IPS-20b (cell line): ENCODE measurements at regions not wholly inside any gene's neighbourhood (a gene's known extent, or its start where the extent isn't known, plus 50 kb on each side); places are given as distances from the start of the nearest gene placed in this dataset.

Experiments
- H3K27ac ChIP-seq: one replicate; pipeline ENCODE4 v1.5.1; 2013; ENCODE audit warnings: low read length
- H3K27me3 ChIP-seq: 2 replicates; pipeline ENCODE4 v1.6.1; 2013; ENCODE audit warnings: mild to moderate bottlenecking, low read length, inconsistent platforms; ENCODE audit not compliant: insufficient read depth
- H3K36me3 ChIP-seq: 2 replicates; pipeline ENCODE4 v1.6.1; 2013; ENCODE audit warnings: low read depth, mild to moderate bottlenecking, inconsistent platforms, low read length, moderate library complexity; ENCODE audit not compliant: insufficient read depth
- H3K4me1 ChIP-seq: 2 replicates; pipeline ENCODE4 v1.6.1; 2013; ENCODE audit warnings: mild to moderate bottlenecking, control low read depth, inconsistent platforms, low read length, moderate library complexity; ENCODE audit not compliant: insufficient read depth
- H3K4me3 ChIP-seq: 2 replicates; pipeline ENCODE4 v1.5.1; 2013; ENCODE audit warnings: mild to moderate bottlenecking, low read length, inconsistent platforms
- H3K9ac ChIP-seq: 2 replicates; pipeline ENCODE4 v1.6.1; 2013; ENCODE audit warnings: low read depth, mild to moderate bottlenecking, inconsistent platforms, low read length, moderate library complexity
- H3K9me3 ChIP-seq: 2 replicates; pipeline ENCODE4 v1.6.1; 2013; ENCODE audit warnings: mild to moderate bottlenecking, low read depth, low read length, inconsistent platforms; ENCODE audit not compliant: insufficient read depth

DNA sequence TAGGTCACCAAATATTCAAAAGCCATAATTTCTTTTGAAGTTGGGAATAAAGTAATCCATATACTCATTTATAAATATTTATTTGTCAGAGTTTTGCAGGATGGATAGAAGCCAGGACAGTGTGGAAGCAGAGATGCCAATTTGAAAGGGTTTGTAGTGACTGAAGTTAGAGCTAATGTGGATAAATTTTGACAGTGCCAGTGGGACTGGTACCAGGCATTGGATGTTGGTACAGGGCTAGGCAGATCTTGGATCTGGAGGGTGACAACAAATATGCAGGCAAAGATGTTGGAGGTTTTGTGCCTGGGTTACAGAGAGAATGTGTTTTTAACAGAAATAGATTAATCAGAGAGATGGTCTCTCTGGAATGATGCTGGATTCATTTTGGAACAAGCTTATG lies 135.6 kb downstream of the DMRTA1 start:
- no peak overlapping the region for H3K27ac ChIP-seq
- H3K36me3 ChIP-seq, result no peaks in the 10 kb centered on the region
- H3K4me1 ChIP-seq, result no peaks in the 10 kb centered on the region
- peaks cover 2% of the 10 kb centered on the region; the same call in 1 of the 2 replicates for H3K9me3 ChIP-seq
- no peak overlapping the region for H3K9ac ChIP-seq
- H3K27me3 ChIP-seq, result no peaks in the 10 kb centered on the region
- H3K4me3 ChIP-seq, result no peak overlapping the region

DNA sequence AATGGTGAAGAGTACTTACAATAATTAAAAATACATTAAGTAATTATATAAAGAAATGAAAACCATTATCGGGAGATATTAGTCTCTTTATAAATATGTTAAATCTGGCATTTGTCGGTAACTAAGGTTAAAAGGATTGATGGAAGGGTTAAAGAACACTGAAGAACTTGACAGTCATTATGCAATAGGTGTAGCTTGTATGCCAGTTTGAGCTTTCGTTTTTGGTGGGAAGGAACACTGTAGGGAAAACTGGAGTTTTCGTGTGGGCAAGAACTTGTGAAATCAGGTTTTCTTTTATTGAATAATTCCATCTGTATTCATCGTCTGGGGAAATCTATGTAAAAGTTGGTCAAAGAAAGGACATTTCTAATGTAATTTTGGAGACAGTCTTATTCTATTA lies 142.3 kb downstream of the DMRTA1 start:
- H3K27me3 ChIP-seq, result no peaks in the 10 kb centered on the region
- H3K9me3 ChIP-seq, result no peaks in the 10 kb centered on the region
- no peak overlapping the region for H3K27ac ChIP-seq
- no peak overlapping the region for H3K9ac ChIP-seq
- no peak overlapping the region for H3K4me3 ChIP-seq
- H3K36me3 ChIP-seq, result no peaks in the 10 kb centered on the region
- no peaks in the 10 kb centered on the region for H3K4me1 ChIP-seq

DNA sequence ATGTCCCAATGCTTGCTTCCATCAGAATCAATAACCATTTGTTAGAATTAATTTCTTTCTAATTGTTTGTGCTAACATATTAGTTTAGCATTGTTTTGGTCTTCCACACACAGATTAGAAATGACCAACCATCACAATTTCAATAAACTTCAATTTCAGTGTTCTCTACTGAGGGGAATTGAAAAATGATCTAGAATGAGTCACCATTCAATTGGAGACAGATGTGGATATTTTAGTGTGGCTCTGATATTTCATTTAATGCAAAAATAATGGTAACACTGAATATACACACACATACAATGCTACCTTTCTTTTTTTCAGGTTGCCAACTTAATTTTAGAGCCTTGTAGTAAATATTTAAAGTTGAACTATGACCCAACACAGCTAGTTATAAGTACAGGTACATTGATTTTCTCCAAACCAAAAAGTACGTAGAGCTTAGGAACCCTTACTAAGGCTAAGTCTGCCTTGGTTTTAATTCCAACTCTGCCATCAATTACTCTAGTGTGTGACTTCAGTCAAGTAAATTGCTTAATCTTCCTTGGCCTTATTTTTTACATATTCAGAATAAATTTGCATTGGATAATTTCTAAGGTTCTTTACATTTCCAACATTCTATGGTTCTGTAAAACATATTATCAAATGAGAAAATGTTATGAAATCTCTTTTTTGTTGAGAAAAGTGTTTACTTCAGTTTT lies 143.9 kb downstream of the DMRTA1 start:
- H3K36me3 ChIP-seq, result no peaks in the 10 kb centered on the region
- H3K27ac ChIP-seq, result no peak overlapping the region
- H3K9me3 ChIP-seq, result no peaks in the 10 kb centered on the region
- H3K9ac ChIP-seq, result no peak overlapping the region
- H3K4me3 ChIP-seq, result no peak overlapping the region
- H3K27me3 ChIP-seq, result no peaks in the 10 kb centered on the region
- H3K4me1 ChIP-seq, result no peaks in the 10 kb centered on the region

DNA sequence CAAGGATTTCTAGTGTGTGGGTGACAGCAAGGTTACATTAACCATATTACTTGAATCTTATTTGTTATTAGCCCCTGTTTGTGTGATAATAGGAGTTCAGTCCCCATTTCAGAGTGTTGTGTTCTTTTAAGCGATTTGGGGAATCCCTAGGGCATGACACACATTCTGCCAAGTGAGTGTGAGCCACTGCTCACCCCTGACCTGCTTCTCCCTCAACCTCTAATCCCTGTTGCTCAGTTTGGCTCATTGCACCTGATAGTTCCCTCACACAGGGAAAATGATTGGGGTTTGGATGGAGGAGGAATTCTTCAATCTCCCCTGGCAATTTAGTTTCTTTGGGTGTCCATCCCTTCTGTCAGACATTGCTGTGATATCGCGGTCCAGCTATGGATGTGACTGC lies 149.2 kb downstream of the DMRTA1 start:
- H3K27ac ChIP-seq, result no peak overlapping the region
- no peak overlapping the region for H3K4me3 ChIP-seq
- H3K9me3 ChIP-seq, result no peaks in the 10 kb centered on the region
- H3K4me1 ChIP-seq, result no peaks in the 10 kb centered on the region
- H3K36me3 ChIP-seq, result no peaks in the 10 kb centered on the region
- no peak overlapping the region for H3K9ac ChIP-seq
- H3K27me3 ChIP-seq, result no peaks in the 10 kb centered on the region

DNA sequence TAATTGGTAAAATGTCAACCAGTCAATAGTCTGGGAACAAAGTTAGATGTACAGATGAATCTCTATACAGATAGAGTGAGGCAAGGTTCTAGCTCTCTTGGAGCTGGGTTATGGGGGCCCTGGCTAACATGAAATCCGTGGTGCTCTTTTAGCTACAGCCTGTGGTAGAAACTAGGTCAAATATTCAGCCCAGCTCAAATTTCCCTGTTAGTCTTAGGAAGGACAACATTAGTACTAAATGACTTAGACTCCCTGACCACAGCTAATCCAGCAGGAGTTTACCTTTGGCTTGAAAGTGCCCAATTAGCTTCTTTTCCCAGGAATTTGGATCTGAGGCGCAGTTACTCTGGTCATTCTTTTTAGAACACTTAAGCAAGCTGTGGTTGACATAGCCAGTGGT lies 170.5 kb downstream of the DMRTA1 start:
- H3K4me1 ChIP-seq, result no peaks in the 10 kb centered on the region
- H3K9me3 ChIP-seq, result no peaks in the 10 kb centered on the region
- no peak overlapping the region for H3K4me3 ChIP-seq
- no peaks in the 10 kb centered on the region for H3K36me3 ChIP-seq
- H3K9ac ChIP-seq, result no peak overlapping the region
- H3K27ac ChIP-seq, result no peak overlapping the region
- no peaks in the 10 kb centered on the region for H3K27me3 ChIP-seq

DNA sequence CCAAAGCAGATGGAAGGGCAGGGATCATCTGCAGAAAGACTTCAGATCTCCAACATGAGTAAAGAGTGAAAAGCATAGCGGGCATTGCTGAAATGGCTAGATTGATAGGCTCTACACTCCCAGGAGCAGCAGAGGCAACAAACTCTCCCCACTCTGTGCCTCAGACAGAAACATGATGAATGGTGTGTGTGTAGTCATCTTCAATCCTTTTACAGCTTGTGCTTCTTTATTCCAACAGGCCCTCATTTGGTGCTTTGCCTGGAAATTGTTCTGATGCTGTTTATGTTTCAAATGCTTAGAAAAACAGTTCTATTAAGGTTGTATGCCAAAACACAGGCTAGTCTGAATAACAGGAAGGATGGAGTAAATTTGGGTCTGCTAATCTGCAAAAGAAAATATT lies 176.2 kb downstream of the DMRTA1 start:
- no peaks in the 10 kb centered on the region for H3K36me3 ChIP-seq

DNA sequence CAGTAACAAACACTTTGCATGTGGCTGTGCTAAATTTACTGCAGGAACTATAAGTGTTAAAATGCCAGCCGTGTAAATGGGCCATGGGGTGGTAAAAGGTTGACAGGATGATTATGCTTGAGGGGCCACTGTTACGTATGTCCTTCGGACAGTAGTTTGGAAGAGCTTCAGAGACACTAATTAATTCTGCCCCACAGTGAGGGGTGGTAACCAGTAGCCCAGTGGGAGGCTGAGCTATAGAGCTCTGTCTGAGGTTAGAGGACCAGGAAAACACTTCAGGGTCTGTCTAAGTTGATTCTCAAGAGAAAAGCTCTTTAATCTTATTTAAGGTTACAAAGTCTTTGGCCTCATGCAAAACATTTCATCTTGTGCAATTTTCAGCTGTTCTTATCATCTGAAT lies 176.6 kb downstream of the DMRTA1 start:
- Histone ChIP-seq H3K36me3 (no peaks in the 10 kb centered on the region), H3K9me3 (no peaks in the 10 kb centered on the region; the same call in 1 of the 2 replicates), H3K4me1 (peaks cover 4% of the 10 kb centered on the region; the same call in 1 of the 2 replicates), H3K27me3 (no peaks in the 10 kb centered on the region), H3K9ac (no peak overlapping the region), H3K27ac (no peak overlapping the region), H3K4me3 (no peak overlapping the region)

More for the DNA sequence above, 176.2 kb downstream of the DMRTA1 start:
- Histone ChIP-seq H3K9me3 (no peaks in the 10 kb centered on the region; the same call in 1 of the 2 replicates), H3K4me3 (no peak overlapping the region), H3K4me1 (peaks cover 4% of the 10 kb centered on the region; the same call in 1 of the 2 replicates), H3K9ac (no peak overlapping the region), H3K27me3 (no peaks in the 10 kb centered on the region), H3K27ac (no peak overlapping the region)

DNA sequence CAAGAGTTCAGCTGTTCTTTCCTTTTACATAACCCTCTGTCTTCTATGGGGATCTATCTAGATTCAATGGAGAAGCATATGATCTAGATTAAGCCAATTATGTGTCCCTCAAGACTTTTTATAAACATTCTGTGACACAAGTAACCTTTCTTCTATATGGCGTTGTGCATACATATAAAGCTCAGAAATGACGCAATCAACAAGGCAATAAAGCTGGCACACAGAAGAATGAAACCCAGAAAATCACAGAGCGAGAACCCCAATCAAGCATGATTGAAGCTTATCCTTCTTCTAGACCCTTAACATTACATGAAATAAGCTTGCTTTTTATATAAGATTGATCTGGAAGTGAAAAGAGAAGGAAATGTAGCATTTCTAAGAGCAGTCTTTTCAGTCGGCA lies 178.9 kb downstream of the DMRTA1 start:
- Histone ChIP-seq H3K27ac (no peak overlapping the region), H3K4me1 (peaks cover 8% of the 10 kb centered on the region; the same call in 1 of the 2 replicates), H3K27me3 (no peaks in the 10 kb centered on the region)

DNA sequence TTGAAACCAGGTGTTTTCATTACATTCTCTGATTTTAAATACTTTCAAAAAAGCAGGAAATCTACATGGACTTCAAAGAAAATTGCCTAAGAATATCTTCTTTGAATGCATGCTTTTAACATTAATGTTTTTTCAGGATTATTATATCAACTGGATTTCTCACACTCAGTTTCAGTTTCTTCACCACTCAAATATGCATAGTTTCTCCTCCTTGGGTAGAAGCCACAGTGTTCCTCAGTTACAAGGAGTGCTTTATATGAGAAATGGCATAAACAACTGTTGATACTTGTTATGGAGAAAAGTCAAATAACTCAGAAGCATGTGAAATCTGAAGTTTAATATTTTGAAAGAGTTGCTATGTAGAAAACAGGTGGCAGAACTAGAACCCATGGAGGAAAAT lies 196.9 kb downstream of the DMRTA1 start:
- no peaks in the 10 kb centered on the region for H3K4me1 ChIP-seq
- no peak overlapping the region for H3K4me3 ChIP-seq

More for the DNA sequence above, 178.9 kb downstream of the DMRTA1 start:
- H3K36me3 ChIP-seq, result no peaks in the 10 kb centered on the region
- no peaks in the 10 kb centered on the region; the same call in 1 of the 2 replicates for H3K9me3 ChIP-seq
- no peak overlapping the region for H3K9ac ChIP-seq
- no peak overlapping the region for H3K4me3 ChIP-seq

DNA sequence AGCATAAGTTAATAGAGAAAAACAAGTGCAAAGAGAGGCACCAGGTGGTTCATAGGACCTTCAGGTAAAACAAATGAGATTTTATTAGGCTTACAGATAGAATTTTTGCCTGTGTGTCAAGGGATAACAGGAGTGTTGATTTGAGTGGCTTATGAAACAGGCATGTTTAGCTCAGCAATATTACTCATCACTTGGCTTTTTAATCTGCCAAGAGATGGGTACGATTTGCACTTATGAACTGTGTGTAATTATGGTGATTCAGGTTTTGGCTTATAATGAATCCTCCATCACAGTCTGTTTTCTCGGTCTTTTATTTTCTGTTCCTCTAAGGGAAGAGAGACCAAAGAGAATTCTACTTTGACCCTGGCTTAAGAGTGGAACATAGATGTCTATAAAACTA lies 199.3 kb downstream of the DMRTA1 start:
- no peaks in the 10 kb centered on the region for H3K36me3 ChIP-seq
- H3K9ac ChIP-seq, result no peak overlapping the region
- no peaks in the 10 kb centered on the region for H3K4me1 ChIP-seq
- H3K27ac ChIP-seq, result no peak overlapping the region
- no peaks in the 10 kb centered on the region for H3K9me3 ChIP-seq
- no peaks in the 10 kb centered on the region for H3K27me3 ChIP-seq
- no peak overlapping the region for H3K4me3 ChIP-seq

More for the DNA sequence above, 196.9 kb downstream of the DMRTA1 start:
- Histone ChIP-seq H3K9me3 (no peaks in the 10 kb centered on the region), H3K27ac (no peak overlapping the region), H3K27me3 (no peaks in the 10 kb centered on the region), H3K9ac (no peak overlapping the region), H3K36me3 (no peaks in the 10 kb centered on the region)

DNA sequence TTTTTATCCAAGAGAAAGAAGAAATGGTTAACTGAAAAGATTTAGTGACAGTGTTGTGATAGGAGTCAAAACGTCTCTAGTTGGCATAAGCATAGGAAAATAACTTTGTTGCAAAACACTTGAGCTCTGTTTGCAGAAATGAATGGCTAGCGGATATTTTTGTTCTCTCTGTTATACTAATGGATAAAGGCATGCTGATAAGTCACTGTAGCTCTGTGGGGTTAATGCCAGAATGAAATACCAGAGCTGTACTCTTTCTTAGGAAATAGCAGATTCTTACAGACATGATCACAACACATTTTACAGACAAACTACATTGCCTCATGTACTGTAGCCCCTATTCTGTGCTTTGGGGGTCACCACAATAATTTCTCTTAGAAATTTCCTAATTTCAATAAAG lies 202.8 kb downstream of the DMRTA1 start:
- H3K36me3 ChIP-seq, result no peaks in the 10 kb centered on the region
- H3K4me3 ChIP-seq, result no peak overlapping the region
- H3K27ac ChIP-seq, result no peak overlapping the region
- no peak overlapping the region for H3K9ac ChIP-seq
- no peaks in the 10 kb centered on the region for H3K27me3 ChIP-seq
- no peaks in the 10 kb centered on the region for H3K9me3 ChIP-seq
- no peaks in the 10 kb centered on the region for H3K4me1 ChIP-seq

DNA sequence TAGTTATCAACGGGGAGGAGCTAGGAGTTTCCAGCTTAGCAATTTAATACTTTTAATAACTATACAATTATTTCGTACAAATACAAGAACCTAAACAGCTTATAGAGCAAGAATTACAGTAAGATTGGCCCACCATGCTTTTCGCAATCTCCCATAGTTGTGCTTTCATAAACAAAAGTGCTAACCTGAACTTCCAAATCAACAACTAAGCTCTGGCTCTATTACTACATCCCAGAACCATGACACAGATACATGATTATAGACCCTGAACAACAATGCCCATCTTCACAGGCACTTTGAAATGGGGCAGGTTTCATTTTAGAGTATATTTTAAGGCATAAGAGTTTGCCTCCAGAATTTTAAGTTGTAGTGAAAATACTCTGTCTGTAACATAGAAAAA lies 203.5 kb downstream of the DMRTA1 start:
- Histone ChIP-seq H3K9me3 (no peaks in the 10 kb centered on the region), H3K27ac (no peak overlapping the region), H3K27me3 (no peaks in the 10 kb centered on the region), H3K36me3 (no peaks in the 10 kb centered on the region), H3K9ac (no peak overlapping the region), H3K4me3 (no peak overlapping the region), H3K4me1 (no peaks in the 10 kb centered on the region)
